ENCODE measurements at regions not wholly inside any gene's neighbourhood (a gene's known extent, or its start where the extent isn't known, plus 50 kb on each side); places are given as distances from the start of the nearest gene placed in this dataset.

GRCh38 chr21:23316190-23316589 is 2291.1 kb downstream of the MRPL39 start:
- FAIRE-seq (no peak), DNase-seq (ENCODE audit: insufficient read length, low spot score) (no peak)
- TF ChIP-seq POLR2AphosphoS5 (IDR thresholded peaks at IDR 0.05; ENCODE audit: low read depth, low read length) (no peak), SPI1 (IDR thresholded peaks at IDR 0.05; ENCODE audit: low read depth, low read length) (no peak), POU2F2 (IDR thresholded peaks at IDR 0.05; ENCODE audit: low read depth, low read length) (no peak), TAF1 (IDR thresholded peaks at IDR 0.05; ENCODE audit: low read depth, low read length) (no peak)

DNA sequence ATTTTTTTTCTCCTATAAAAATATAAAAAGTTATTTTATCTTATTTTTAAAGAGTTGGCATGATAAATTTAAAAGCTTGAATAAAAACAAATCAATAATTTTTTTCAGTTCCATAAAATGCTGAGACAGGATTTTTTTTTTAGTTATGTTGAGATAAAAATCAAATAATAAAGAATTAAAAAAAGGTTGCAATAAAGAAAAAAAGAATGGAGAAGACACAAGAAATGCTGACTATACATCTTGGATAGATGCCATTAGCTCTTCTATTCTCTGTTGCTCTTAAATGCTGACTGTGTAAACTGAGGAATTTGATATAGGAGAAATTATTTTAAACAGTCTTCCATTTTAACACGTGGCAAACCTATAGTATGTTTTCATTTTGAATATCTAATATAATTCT is 2298.5 kb downstream of the MRPL39 start:
- TF ChIP-seq TAF1 (IDR thresholded peaks at IDR 0.05; ENCODE audit: low read depth, low read length) (no peak), PAX5 (IDR thresholded peaks at IDR 0.05; ENCODE audit: insufficient read depth, low read length, severe bottlenecking) (no peak), SPI1 (IDR thresholded peaks at IDR 0.05; ENCODE audit: low read depth, low read length) (no peak), POLR2A (IDR thresholded peaks at IDR 0.05; ENCODE audit: low read depth, low read length) (no peak), POLR2AphosphoS5 (IDR thresholded peaks at IDR 0.05; ENCODE audit: low read depth, low read length) (no peak), POU2F2 (IDR thresholded peaks at IDR 0.05; ENCODE audit: low read depth, low read length) (no peak)
- no peak for DNase-seq (ENCODE audit: insufficient read length, low spot score)
- FAIRE-seq: no peak

DNA sequence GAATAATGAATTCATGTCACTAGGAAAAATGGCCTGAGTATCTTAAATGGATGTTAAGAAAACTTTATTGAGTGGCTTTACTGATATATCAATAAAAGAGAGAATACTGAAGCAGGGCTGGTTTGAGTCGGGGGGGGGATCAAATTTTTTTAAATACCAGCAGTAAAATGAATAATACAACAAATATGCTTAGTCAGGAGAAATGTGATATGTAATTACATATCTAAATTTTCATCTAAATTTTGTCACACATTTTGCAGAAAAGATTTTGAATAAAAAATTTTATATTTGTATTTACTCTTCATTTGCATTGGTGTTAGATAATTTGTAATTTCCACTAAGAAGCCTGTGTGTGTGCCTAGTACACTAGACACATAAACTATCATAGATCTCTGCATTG is 2300.2 kb downstream of the MRPL39 start:
- TF ChIP-seq PAX5 (IDR thresholded peaks at IDR 0.05; ENCODE audit: insufficient read depth, low read length, severe bottlenecking) (no peak), POLR2AphosphoS5 (IDR thresholded peaks at IDR 0.05; ENCODE audit: low read depth, low read length) (no peak), POLR2A (IDR thresholded peaks at IDR 0.05; ENCODE audit: low read depth, low read length) (no peak)
- no peak for FAIRE-seq

DNA sequence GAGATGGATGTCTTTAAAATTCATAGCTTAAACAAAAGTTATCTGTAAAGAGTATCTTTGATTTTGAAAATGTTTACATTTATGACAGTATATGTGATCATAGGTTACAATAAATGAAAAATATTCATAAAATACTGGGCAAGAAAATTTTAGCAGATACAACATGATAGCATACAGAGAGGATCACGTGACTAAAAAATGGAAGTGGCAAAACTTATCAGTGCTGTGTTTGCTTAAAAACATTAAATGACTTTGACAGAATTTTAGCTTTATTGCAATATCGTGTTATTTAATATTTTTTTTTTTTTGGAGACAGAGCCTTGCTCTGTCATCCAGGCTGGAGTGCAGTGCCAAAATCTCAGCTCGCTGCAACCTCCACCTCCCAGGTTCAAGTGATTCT is 2294.1 kb downstream of the NCAM2 start:
- no peak for TF ChIP-seq POU2F2 (IDR thresholded peaks at IDR 0.05; ENCODE audit: low read depth, low read length)
- TF ChIP-seq POLR2AphosphoS5 (IDR thresholded peaks at IDR 0.05; ENCODE audit: low read depth, low read length): no peak
- TF ChIP-seq TAF1 (IDR thresholded peaks at IDR 0.05; ENCODE audit: low read depth, low read length): no peak
- no peak for TF ChIP-seq PAX5 (IDR thresholded peaks at IDR 0.05; ENCODE audit: insufficient read depth, low read length, severe bottlenecking)
- TF ChIP-seq POLR2A (IDR thresholded peaks at IDR 0.05; ENCODE audit: low read depth, low read length): no peak
- no peak for TF ChIP-seq SPI1 (IDR thresholded peaks at IDR 0.05; ENCODE audit: low read depth, low read length)
- no peak for DNase-seq (ENCODE audit: insufficient read length, low spot score)
- no peak for FAIRE-seq

More for the DNA sequence above, 2300.2 kb downstream of the MRPL39 start:
- no peak for DNase-seq (ENCODE audit: insufficient read length, low spot score)

GRCh38 chr21:23281917-23282316 is 2283.7 kb downstream of the NCAM2 start:
- no peak for FAIRE-seq
- no peak for TF ChIP-seq POLR2A (IDR thresholded peaks at IDR 0.05; ENCODE audit: low read depth, low read length)
- TF ChIP-seq SPI1 (IDR thresholded peaks at IDR 0.05; ENCODE audit: low read depth, low read length): no peak
- TF ChIP-seq PAX5 (IDR thresholded peaks at IDR 0.05; ENCODE audit: insufficient read depth, low read length, severe bottlenecking): no peak
- no peak for TF ChIP-seq POLR2AphosphoS5 (IDR thresholded peaks at IDR 0.05; ENCODE audit: low read depth, low read length)
- no peak for TF ChIP-seq TAF1 (IDR thresholded peaks at IDR 0.05; ENCODE audit: low read depth, low read length)
- no peak for TF ChIP-seq POU2F2 (IDR thresholded peaks at IDR 0.05; ENCODE audit: low read depth, low read length)
- DNase-seq (ENCODE audit: insufficient read length, low spot score): no peak

- no peak for DNase-seq (ENCODE audit: insufficient read length, low spot score)
- TF ChIP-seq PAX5 (IDR thresholded peaks at IDR 0.05; ENCODE audit: insufficient read depth, low read length, severe bottlenecking): no peak
- no peak for TF ChIP-seq POU2F2 (IDR thresholded peaks at IDR 0.05; ENCODE audit: low read depth, low read length)
- no peak for TF ChIP-seq SPI1 (IDR thresholded peaks at IDR 0.05; ENCODE audit: low read depth, low read length)
- TF ChIP-seq POLR2A (IDR thresholded peaks at IDR 0.05; ENCODE audit: low read depth, low read length): no peak
- TF ChIP-seq POLR2AphosphoS5 (IDR thresholded peaks at IDR 0.05; ENCODE audit: low read depth, low read length): no peak
- TF ChIP-seq TAF1 (IDR thresholded peaks at IDR 0.05; ENCODE audit: low read depth, low read length): no peak
- no peak for FAIRE-seq
These were observed 2251.6 kb downstream of the NCAM2 start for GRCh38 chr21:23249760-23250159.

DNA sequence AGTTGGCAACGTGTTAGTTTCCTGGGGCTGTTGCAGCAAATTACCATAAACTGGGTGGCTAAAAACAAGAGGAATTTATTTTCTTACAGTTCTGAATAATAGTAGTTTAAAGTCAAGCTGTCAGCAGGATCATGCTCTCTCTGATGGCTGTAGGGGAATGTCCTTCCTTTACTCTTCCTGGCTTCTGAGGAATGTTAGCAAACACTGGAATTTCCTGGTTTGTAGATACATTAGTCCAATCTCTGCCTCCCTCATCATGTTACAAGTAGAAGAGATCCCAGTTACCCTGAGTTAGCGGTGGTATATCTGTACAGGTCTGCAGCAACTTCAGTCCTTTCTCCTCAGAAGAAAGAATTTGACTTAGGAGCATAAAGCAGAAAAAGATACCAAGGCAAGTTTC is 2249.1 kb downstream of the NCAM2 start:
- DNase-seq (ENCODE audit: insufficient read length, low spot score) (no peak), FAIRE-seq (no peak)
- no peak for TF ChIP-seq POLR2A (IDR thresholded peaks at IDR 0.05; ENCODE audit: low read depth, low read length)
- no peak for TF ChIP-seq POU2F2 (IDR thresholded peaks at IDR 0.05; ENCODE audit: low read depth, low read length)

DNA sequence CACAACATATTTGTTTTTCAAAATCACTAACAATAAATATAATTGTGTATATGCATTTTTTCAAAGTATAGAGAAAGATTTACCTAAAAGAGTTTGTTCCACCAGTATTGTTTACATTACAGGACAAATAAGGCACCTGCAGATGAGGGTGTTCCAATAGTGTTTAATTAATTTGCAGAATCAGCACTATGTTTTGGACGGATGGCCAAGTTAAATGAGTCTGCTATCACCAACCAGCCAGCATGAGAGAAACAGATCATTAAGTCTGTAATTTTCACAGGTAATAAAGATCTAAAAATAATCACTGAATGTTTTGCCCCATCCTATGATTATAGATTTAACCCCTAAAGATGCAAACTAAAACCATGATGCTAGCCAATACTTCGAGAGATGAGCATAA is 2247.0 kb downstream of the NCAM2 start:
- no peak for FAIRE-seq
- no peak for DNase-seq (ENCODE audit: insufficient read length, low spot score)
- TF ChIP-seq SPI1 (IDR thresholded peaks at IDR 0.05; ENCODE audit: low read depth, low read length) (no peak), POLR2AphosphoS5 (IDR thresholded peaks at IDR 0.05; ENCODE audit: low read depth, low read length) (no peak), POU2F2 (IDR thresholded peaks at IDR 0.05; ENCODE audit: low read depth, low read length) (no peak), TAF1 (IDR thresholded peaks at IDR 0.05; ENCODE audit: low read depth, low read length) (no peak), PAX5 (IDR thresholded peaks at IDR 0.05; ENCODE audit: insufficient read depth, low read length, severe bottlenecking) (no peak), POLR2A (IDR thresholded peaks at IDR 0.05; ENCODE audit: low read depth, low read length) (no peak)

DNA sequence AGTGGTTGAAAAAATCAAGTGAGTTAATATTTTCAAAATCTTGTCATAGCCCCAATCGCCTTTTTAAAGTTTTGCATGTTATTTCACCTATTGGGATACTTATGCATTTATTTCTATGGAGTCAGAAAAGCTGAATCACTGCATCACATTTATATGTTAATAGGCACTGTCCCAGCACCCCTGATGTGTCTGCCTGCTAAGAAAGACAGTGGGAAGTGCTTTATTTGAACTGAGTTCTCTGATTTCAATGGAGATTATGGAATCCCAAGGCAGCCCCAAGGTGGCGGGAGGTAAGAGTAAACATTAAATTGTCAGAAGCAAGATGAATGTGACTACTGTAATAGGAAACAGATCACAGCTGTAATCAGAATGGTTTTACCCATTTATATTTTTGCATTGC is 2225.7 kb downstream of the NCAM2 start:
- TF ChIP-seq TAF1 (IDR thresholded peaks at IDR 0.05; ENCODE audit: low read depth, low read length) (no peak), PAX5 (IDR thresholded peaks at IDR 0.05; ENCODE audit: insufficient read depth, low read length, severe bottlenecking) (no peak), POU2F2 (IDR thresholded peaks at IDR 0.05; ENCODE audit: low read depth, low read length) (no peak), SPI1 (IDR thresholded peaks at IDR 0.05; ENCODE audit: low read depth, low read length) (no peak), POLR2A (IDR thresholded peaks at IDR 0.05; ENCODE audit: low read depth, low read length) (no peak), POLR2AphosphoS5 (IDR thresholded peaks at IDR 0.05; ENCODE audit: low read depth, low read length) (no peak)
- DNase-seq (ENCODE audit: insufficient read length, low spot score) (no peak), FAIRE-seq (no peak)

DNA sequence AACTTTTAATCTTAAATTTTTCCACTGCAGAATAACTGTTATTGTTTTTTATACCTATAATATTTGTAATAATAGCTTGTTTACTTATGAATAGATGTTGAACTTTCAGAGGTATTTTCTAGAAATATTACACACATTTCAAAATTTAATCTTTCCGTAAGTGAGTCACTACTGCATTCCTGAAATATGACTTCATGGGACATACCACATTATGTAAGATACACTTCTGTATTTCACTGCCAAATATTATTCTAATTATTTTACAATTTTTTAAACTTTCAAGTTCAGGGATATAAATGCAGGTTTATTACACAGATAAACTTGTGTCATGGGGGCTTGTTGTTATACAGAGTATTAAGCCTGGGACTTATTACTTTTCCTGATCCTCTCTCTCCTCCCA is 2220.5 kb downstream of the NCAM2 start:
- DNase-seq (ENCODE audit: insufficient read length, low spot score) (no peak), FAIRE-seq (no peak)
- TF ChIP-seq POU2F2 (IDR thresholded peaks at IDR 0.05; ENCODE audit: low read depth, low read length) (no peak), PAX5 (IDR thresholded peaks at IDR 0.05; ENCODE audit: insufficient read depth, low read length, severe bottlenecking) (no peak), TAF1 (IDR thresholded peaks at IDR 0.05; ENCODE audit: low read depth, low read length) (no peak), SPI1 (IDR thresholded peaks at IDR 0.05; ENCODE audit: low read depth, low read length) (no peak), POLR2A (IDR thresholded peaks at IDR 0.05; ENCODE audit: low read depth, low read length) (no peak), POLR2AphosphoS5 (IDR thresholded peaks at IDR 0.05; ENCODE audit: low read depth, low read length) (no peak)
